ENCODE measurements at regions not wholly inside any gene's neighbourhood (a gene's known extent, or its start where the extent isn't known, plus 50 kb on each side); places are given as distances from the start of the nearest gene placed in this dataset.

DNA sequence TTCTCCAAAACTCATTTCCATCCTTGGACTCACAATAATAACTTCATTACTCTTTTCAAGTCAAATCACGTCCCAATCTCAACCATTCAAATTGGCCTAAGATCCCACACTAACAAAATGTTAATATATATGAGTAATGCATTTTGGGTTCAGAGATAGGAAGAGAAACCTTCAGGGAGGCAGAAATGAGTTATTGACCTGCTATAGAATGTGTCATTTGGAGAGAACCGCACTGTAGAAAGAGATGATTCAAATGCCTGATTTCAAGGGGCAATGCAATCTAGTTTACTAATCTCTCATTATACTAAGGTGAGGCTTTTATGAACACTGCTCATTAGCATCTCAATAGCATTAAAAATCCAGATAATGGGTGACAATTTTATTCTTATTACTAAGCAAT, 1595.0 kb upstream of the GOT2 start:
- DNase-seq (ENCODE audit: insufficient read length) (no peak), FAIRE-seq (no peak)
- TF ChIP-seq POLR2AphosphoS5 (IDR thresholded peaks at IDR 0.05; ENCODE audit: low read depth, low read length) (no peak), POLR2A (IDR thresholded peaks at IDR 0.05; ENCODE audit: low read depth, low read length) (no peak), TAF1 (IDR thresholded peaks at IDR 0.05; ENCODE audit: borderline replicate concordance, low read depth, low read length) (no peak)

DNA sequence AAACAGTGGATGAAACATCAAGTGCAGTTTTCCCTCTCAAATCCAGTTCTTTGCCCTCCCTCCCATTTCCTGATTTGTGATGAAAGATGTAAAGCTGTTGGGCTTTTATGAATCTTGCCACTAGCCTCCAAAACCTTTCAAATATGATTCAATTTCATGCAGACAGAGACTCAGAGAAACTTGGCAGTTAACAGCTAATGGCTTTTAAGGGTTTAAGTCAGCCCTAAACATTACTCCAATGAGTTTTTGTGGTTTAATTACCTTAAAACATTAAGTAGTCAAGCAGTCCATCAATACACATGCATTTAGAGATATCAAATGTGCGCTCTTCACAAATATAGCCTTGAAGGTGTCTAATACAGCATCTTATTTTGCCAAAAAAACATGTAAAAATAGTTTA, 1594.0 kb upstream of the GOT2 start:
- TF ChIP-seq POLR2A (IDR thresholded peaks at IDR 0.05; ENCODE audit: low read depth, low read length) (no peak), TAF1 (IDR thresholded peaks at IDR 0.05; ENCODE audit: borderline replicate concordance, low read depth, low read length) (no peak), POLR2AphosphoS5 (IDR thresholded peaks at IDR 0.05; ENCODE audit: low read depth, low read length) (no peak)
- no peak for FAIRE-seq
- DNase-seq (ENCODE audit: insufficient read length): no peak

DNA sequence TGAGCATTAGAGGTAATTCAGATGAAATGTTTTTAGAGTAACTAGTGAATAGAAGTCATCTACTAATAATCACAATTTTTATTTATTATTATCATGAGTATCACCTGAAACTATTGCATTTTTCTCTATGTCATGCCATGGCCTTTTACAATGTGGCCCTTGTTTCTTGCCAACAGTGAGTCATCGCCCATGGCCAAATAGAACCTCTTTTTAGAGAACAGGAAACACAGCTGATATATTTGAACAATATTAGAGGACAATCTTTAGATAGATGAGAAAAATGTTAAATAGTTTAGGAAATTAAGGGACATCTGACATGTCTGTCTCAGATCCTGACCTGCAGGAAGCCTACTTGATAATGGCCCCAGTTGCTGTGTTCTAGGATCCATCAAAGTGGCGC, 1584.4 kb upstream of the GOT2 start:
- no peak for TF ChIP-seq TAF1 (IDR thresholded peaks at IDR 0.05; ENCODE audit: borderline replicate concordance, low read depth, low read length)
- TF ChIP-seq POLR2AphosphoS5 (IDR thresholded peaks at IDR 0.05; ENCODE audit: low read depth, low read length): no peak
- TF ChIP-seq POLR2A (IDR thresholded peaks at IDR 0.05; ENCODE audit: low read depth, low read length): no peak
- no peak for FAIRE-seq

DNA sequence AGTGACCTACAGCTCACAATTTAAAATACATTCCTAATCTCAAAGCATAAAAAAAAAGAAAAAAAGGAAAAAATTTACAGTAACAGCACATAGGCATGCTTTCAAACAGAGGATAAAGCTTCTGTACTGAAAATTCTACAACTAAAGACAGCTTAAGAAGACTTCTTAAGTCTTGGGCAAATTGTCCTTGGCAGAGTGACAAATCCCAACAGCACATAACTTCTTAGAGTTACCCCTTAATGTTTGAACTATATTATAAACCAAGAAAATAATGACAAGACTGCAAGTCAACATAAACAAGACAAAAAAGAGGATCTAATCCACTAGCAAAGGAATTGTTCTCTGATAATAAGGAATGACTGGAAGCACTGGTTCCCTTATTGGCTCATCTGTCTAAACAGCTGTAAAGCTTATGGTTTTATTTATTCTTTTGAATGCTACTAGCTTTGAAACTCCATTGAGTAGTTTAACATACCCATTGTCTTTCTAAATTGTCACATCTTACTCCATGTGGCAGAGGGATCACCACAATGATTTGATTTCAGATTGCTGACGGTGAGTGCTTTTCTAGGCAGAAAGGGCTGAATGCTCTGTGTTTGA, 1576.8 kb upstream of the GOT2 start:
- no peak for FAIRE-seq
- no peak for TF ChIP-seq TAF1 (IDR thresholded peaks at IDR 0.05; ENCODE audit: borderline replicate concordance, low read depth, low read length)
- no peak for TF ChIP-seq POLR2AphosphoS5 (IDR thresholded peaks at IDR 0.05; ENCODE audit: low read depth, low read length)
- no peak for TF ChIP-seq POLR2A (IDR thresholded peaks at IDR 0.05; ENCODE audit: low read depth, low read length)
- DNase-seq (ENCODE audit: insufficient read length): no peak

More for the DNA sequence above, 1584.4 kb upstream of the GOT2 start:
- no peak for DNase-seq (ENCODE audit: insufficient read length)

DNA sequence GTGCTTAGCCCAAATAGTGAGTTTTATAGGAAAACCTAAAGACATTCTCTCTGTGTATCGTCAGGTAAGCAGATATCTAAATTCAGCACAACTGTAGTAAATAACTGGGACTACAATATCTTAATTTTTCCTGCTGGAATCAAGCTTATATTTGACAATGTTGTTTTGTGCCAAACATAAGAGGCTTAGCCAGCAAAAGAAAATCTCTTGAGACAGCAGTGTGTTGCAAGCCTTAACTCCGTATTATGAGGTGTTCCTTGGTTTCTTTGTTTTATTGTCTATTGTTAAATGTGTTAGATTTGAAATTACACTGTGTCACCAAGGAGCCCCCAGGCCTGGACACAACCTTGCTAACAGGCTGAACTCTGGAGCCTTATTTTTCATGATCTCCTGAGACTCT, 1570.6 kb upstream of the GOT2 start:
- no peak for TF ChIP-seq POLR2A (IDR thresholded peaks at IDR 0.05; ENCODE audit: low read depth, low read length)
- no peak for TF ChIP-seq POLR2AphosphoS5 (IDR thresholded peaks at IDR 0.05; ENCODE audit: low read depth, low read length)
- TF ChIP-seq TAF1 (IDR thresholded peaks at IDR 0.05; ENCODE audit: borderline replicate concordance, low read depth, low read length): no peak
- DNase-seq (ENCODE audit: insufficient read length) (no peak), FAIRE-seq (no peak)

DNA sequence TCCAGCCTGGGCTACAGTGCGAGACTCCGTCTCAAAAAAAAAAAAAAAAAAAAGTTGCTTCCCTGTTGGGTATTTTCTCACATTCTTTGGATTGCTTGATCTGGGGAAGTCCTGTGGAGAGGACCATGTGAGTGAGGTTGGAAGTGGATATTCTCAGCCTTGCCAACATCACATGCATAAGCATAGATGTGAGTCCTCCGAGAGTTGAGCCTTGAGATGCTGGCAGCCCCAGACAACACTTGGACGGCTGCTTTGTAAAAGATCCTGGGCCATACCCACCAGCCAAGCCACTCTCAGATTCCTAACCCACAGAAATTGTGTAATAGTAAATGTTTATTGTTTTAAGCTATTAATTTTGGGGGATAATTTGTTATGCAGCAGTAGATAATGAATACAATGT, 1570.0 kb upstream of the GOT2 start:
- DNase-seq (ENCODE audit: insufficient read length) (no peak), FAIRE-seq (no peak)
- TF ChIP-seq POLR2A (IDR thresholded peaks at IDR 0.05; ENCODE audit: low read depth, low read length): no peak
- TF ChIP-seq TAF1 (IDR thresholded peaks at IDR 0.05; ENCODE audit: borderline replicate concordance, low read depth, low read length): no peak
- no peak for TF ChIP-seq POLR2AphosphoS5 (IDR thresholded peaks at IDR 0.05; ENCODE audit: low read depth, low read length)

DNA sequence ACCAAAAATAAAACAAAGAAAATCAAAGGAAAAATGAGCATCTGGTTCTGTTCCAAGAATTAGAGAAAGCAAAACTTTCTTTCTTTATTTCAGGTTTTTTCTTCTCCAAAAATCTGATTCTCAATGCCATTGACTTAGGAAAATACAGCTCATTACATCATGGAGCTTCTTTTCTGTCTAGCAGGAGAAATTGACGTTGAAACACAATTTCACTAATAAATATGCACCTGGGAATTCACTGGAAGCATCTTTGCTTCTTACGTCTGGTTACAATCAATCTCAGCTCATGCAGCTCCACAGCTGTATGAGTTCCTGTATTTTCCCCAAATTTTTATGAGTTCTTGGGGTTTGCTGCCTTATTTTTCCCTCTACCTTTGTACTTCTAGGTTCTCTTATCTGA, 1568.6 kb upstream of the GOT2 start:
- no peak for DNase-seq (ENCODE audit: insufficient read length)
- TF ChIP-seq TAF1 (IDR thresholded peaks at IDR 0.05; ENCODE audit: borderline replicate concordance, low read depth, low read length): no peak
- TF ChIP-seq POLR2AphosphoS5 (IDR thresholded peaks at IDR 0.05; ENCODE audit: low read depth, low read length): no peak
- no peak for TF ChIP-seq POLR2A (IDR thresholded peaks at IDR 0.05; ENCODE audit: low read depth, low read length)

DNA sequence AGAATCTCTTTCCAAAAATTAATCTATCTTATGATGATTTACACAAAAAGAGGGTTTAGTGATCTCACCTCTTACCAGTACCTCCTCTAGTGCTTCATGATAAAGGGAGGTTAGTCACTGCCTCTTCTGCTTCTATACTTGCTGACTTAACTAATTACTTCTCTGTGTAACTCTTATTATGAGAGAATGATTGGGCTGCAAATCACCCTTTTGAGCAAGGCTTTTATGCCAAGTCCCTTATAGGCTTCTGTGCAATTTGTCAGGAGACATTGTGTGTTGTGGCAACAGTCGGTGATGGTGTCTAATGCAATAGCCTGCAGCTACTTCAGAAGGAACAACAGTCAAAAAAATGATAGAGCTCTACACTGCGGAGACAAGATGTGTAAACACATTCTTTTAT, 1568.1 kb upstream of the GOT2 start:
- FAIRE-seq: no peak
- TF ChIP-seq POLR2A (IDR thresholded peaks at IDR 0.05; ENCODE audit: low read depth, low read length) (no peak), POLR2AphosphoS5 (IDR thresholded peaks at IDR 0.05; ENCODE audit: low read depth, low read length) (no peak), TAF1 (IDR thresholded peaks at IDR 0.05; ENCODE audit: borderline replicate concordance, low read depth, low read length) (no peak)

More for the DNA sequence above, 1568.6 kb upstream of the GOT2 start:
- no peak for FAIRE-seq

DNA sequence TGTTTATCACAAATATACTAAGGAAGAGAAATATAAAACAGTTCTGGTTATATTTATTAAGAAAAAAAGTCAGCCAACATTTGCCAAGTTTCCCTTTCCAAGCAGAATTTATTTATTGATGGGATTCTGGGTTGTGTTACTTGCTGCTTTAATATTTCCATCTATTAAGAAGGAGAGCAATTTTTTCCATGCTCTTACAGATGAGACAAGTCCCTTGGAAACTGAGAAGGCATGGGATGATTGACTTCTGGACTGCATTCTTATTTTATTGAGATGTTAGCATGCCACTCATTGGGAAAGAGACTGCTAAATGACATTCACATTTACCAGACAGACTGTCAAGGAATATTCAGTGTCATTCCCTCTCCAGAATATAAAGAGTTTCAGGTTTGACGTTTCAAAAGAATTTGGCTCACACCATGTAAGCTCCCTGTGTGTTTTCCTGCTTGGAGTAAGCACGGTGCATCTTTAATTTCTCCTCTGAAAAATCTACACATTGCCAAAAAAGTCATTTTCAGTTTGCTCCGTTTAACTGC, 1565.2 kb upstream of the GOT2 start:
- no peak for FAIRE-seq

More for the DNA sequence above, 1568.1 kb upstream of the GOT2 start:
- no peak for DNase-seq (ENCODE audit: insufficient read length)

DNA sequence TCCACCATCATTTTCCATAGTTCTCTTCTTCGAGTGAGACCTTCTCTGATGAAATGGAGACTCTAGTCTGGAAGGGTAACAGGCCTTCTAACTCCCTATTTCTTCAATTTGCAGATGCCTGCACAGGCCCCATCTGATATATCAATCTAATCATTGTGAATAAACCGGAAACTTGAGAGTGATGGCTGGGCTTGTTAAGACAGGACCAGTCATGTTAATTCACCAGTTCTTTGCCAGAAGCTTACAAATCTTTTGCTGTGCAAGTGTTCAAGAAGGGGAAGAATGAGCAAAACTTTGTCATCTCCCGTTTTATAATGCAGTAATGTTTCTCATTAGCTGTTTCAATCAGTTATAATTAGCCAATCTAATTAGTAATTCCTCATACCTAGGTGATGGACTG, 1561.3 kb upstream of the GOT2 start:
- DNase-seq (ENCODE audit: insufficient read length) (no peak), FAIRE-seq (no peak)
- TF ChIP-seq POLR2AphosphoS5 (IDR thresholded peaks at IDR 0.05; ENCODE audit: low read depth, low read length): no peak
- no peak for TF ChIP-seq TAF1 (IDR thresholded peaks at IDR 0.05; ENCODE audit: borderline replicate concordance, low read depth, low read length)
- no peak for TF ChIP-seq POLR2A (IDR thresholded peaks at IDR 0.05; ENCODE audit: low read depth, low read length)

More for the DNA sequence above, 1565.2 kb upstream of the GOT2 start:
- DNase-seq (ENCODE audit: insufficient read length): no peak
- TF ChIP-seq POLR2A (IDR thresholded peaks at IDR 0.05; ENCODE audit: low read depth, low read length) (no peak), TAF1 (IDR thresholded peaks at IDR 0.05; ENCODE audit: borderline replicate concordance, low read depth, low read length) (no peak), POLR2AphosphoS5 (IDR thresholded peaks at IDR 0.05; ENCODE audit: low read depth, low read length) (no peak)

DNA sequence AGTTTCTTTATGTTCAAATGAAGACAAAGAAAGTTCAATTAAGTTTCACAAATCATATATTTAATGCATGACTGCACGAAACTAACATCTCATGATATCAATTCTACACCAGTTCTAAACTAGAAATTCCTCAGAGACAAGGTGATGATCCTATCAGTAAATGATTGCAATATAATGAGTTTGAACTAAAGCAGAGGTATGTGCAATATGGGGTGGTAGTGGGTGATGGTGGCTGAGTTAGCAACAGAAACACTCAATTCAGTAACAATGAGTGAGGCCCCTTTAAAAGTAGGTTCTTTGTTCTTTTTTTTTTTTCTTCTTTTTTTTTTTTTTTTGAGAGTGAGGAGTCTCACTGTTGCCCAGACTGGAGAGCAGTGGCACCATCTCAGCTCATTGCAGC, 1551.7 kb upstream of the GOT2 start:
- FAIRE-seq (no peak), DNase-seq (ENCODE audit: insufficient read length) (no peak)
- TF ChIP-seq TAF1 (IDR thresholded peaks at IDR 0.05; ENCODE audit: borderline replicate concordance, low read depth, low read length) (no peak), POLR2A (IDR thresholded peaks at IDR 0.05; ENCODE audit: low read depth, low read length) (no peak), POLR2AphosphoS5 (IDR thresholded peaks at IDR 0.05; ENCODE audit: low read depth, low read length) (no peak)

DNA sequence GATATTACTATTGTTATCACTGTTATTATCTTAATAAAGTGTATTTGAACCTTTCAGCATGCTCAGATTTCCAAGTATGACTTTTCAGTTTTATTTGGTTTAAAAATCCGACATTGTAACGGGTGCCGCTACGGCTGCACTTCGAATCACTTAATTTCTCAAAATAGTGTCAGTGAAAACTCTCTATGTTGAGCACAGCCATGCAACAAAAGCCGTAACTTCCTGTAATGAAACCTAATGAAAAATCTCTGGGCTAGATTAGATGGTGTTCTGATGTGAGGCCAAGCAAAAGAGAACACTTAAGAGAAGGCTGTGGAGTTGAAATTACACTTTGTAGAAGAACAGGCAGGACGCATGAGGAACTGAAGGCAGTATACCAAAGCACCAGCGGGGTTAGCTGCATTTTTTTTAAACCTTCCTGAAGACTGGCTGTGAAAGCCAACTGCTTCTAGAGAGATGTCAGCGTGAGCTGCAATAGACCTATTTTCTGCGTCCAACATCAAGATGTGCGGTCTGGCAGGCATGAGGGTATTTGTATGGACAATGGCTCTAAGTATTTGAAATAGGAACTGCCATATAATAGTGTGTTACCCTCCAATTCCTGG, 1545.0 kb upstream of the GOT2 start:
- FAIRE-seq (no peak), DNase-seq (ENCODE audit: insufficient read length) (no peak)
- TF ChIP-seq TAF1 (IDR thresholded peaks at IDR 0.05; ENCODE audit: borderline replicate concordance, low read depth, low read length): no peak
- no peak for TF ChIP-seq POLR2A (IDR thresholded peaks at IDR 0.05; ENCODE audit: low read depth, low read length)
- no peak for TF ChIP-seq POLR2AphosphoS5 (IDR thresholded peaks at IDR 0.05; ENCODE audit: low read depth, low read length)

Data from GM12892 (cell line).